AG04449 (cell line): ENCODE measurements at regions not wholly inside any gene's neighbourhood (a gene's known extent, or its start where the extent isn't known, plus 50 kb on each side); places are given as distances from the start of the nearest gene placed in this dataset.

Experiments used
- CTCF ChIA-PET: fragments of 350-600 bp; formaldehyde crosslinking; extraction: SDS; loops from one replicate; lab custom pipeline; 2021; ENCODE audit warnings: antibody characterized with exemption; lab: Yijun Ruan, JAX
- POLR2A ChIA-PET: fragments of 400-600, 350-600 bp; formaldehyde crosslinking; extraction: SDS; loops from one replicate; lab custom pipeline; 2020; ENCODE audit warnings: antibody characterized with exemption, inconsistent platforms; lab: Yijun Ruan, JAX
- DNase-seq: peaks from one replicate; pipeline ENCODE4 v3.0.0-alpha.2; 2010; ENCODE audit warnings: low read depth, low spot score
- H3K4me3 ChIP-seq: 2 replicates; pipeline ENCODE4 v1.5.1; 2011; ENCODE audit warnings: low read depth, mild to moderate bottlenecking, control low read depth, low read length
- TF ChIP-seq, protein P1 (sequence below): IDR thresholded peaks from one replicate; pipeline ENCODE4 v1.5.1; 2011; ENCODE audit warnings: mild to moderate bottlenecking, moderate library complexity, low read length, control low read depth, inconsistent platforms; ENCODE audit not compliant: insufficient read depth; ENCODE audit errors: missing control alignments

- ChIA-PET POLR2A (no interaction called here), CTCF (no interaction called here)
- DNase-seq = no peak
- TF ChIP-seq, protein P1, sequence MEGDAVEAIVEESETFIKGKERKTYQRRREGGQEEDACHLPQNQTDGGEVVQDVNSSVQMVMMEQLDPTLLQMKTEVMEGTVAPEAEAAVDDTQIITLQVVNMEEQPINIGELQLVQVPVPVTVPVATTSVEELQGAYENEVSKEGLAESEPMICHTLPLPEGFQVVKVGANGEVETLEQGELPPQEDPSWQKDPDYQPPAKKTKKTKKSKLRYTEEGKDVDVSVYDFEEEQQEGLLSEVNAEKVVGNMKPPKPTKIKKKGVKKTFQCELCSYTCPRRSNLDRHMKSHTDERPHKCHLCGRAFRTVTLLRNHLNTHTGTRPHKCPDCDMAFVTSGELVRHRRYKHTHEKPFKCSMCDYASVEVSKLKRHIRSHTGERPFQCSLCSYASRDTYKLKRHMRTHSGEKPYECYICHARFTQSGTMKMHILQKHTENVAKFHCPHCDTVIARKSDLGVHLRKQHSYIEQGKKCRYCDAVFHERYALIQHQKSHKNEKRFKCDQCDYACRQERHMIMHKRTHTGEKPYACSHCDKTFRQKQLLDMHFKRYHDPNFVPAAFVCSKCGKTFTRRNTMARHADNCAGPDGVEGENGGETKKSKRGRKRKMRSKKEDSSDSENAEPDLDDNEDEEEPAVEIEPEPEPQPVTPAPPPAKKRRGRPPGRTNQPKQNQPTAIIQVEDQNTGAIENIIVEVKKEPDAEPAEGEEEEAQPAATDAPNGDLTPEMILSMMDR = no peak
- no peak overlapping the region for H3K4me3 ChIP-seq
Measured at GRCh38 chr5:124654418-124654817, 92.0 kb downstream of the ZNF608 start.

- DNase-seq = no peak
- ChIA-PET CTCF (interaction anchor here (0.6 kb wide), 1 partner anchor 23 kb away, joined by 3 read pairs; no protein-coding TSS in a partner anchor), POLR2A (no interaction called here)
- H3K4me3 ChIP-seq = no peak overlapping the region
- TF ChIP-seq, protein P1 = no peak
Measured at GRCh38 chr5:124653666-124654065, 92.8 kb downstream of the ZNF608 start.

DNA sequence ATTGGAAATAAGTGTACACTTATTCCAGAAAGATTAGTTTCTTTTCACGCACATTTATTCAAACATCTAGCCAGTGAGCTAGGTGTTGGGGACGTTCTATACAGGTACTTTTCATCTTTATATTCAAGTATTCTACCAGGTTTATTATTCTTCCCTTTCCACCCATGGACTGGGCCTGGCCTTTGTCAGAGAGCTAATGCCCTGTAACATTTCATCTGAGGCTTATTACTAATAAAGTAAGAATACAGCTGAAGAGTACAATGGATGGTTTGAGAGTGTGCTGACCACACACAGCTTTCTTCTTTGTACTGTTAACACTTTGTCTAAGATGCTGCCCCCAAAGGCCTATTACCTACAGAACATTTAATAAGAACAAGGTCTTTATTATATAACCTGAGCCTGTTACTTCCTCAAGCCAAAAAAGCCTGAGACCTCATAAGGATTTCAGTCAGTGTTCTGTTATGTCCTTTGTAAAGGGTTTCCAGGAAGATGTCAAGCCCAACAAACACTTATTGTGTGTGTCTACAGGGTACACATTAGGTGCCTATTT, 93.5 kb downstream of the ZNF608 start:
- CTCF ChIA-PET = no interaction called here
- POLR2A ChIA-PET = no interaction called here
- TF ChIP-seq, protein P1 = no peak

DNA sequence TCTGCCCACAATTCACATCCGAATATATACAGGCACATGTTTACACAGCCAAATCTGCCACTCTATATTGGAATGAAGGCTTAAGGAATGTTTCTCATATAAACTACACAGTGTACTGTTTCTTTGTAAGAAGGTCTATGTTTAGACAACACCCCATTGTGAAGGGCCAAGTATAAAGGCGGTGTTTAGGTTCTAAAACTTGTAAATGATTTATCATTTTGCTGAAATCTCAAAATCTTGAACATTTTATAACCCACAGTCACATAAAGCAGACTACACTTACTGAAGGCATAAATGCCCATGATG, 94.0 kb downstream of the ZNF608 start:
- DNase-seq = no peak
- POLR2A ChIA-PET = no interaction called here
- CTCF ChIA-PET = no interaction called here
- no peak overlapping the region for H3K4me3 ChIP-seq
- TF ChIP-seq, protein P1 = no peak

More for the DNA sequence above, 93.5 kb downstream of the ZNF608 start:
- H3K4me3 ChIP-seq = no peak overlapping the region
- DNase-seq = no peak

- CTCF ChIA-PET = no interaction called here
- POLR2A ChIA-PET = interaction anchor here (0.8 kb wide), 1 partner anchor 9 kb away, joined by 4 read pairs; no protein-coding TSS in a partner anchor
- TF ChIP-seq, protein P1 = no peak
- DNase-seq = no peak
- peak overlapping the region; percentile 64 for H3K4me3 ChIP-seq
Measured at GRCh38 chr5:124651663-124652513, 94.6 kb downstream of the ZNF608 start.

- peak overlapping the region; percentile 18 for H3K4me3 ChIP-seq
- TF ChIP-seq, protein P1 = no peak
- peak; percentile 69 for DNase-seq
- ChIA-PET CTCF (no interaction called here), POLR2A (interaction anchor here (0.6 to 0.8 kb wide), 2 partner anchors 10 to 31 kb away, joined by 4 read pairs; no protein-coding TSS in a partner anchor)
Measured at GRCh38 chr5:124650951-124651662, 95.3 kb downstream of the ZNF608 start.
